GM18907 (cell line): ENCODE measurements at regions not wholly inside any gene's neighbourhood (a gene's known extent, or its start where the extent isn't known, plus 50 kb on each side); places are given as distances from the start of the nearest gene placed in this dataset.

ENCODE experiments used
- ATAC-seq: cut with Tn5 transposase; IDR thresholded peaks from one replicate; pipeline ENCODE4 v1.9.1; 2021; ENCODE audit warnings: mild to moderate bottlenecking, moderate library complexity; ENCODE audit not compliant: unreplicated experiment

- no peak for ATAC-seq
Measured at GRCh38 chr3:105923140-105923539, 54.3 kb upstream of the CBLB start.

- ATAC-seq = peak; percentile 53
Measured at GRCh38 chr3:105927741-105928140, 58.9 kb upstream of the CBLB start.

- ATAC-seq = no peak
Measured at GRCh38 chr3:105930733-105931132, 61.9 kb upstream of the CBLB start.

GRCh38 chr3:105931500-105931899, 62.7 kb upstream of the CBLB start:
- ATAC-seq = no peak

- ATAC-seq = no peak
Measured at GRCh38 chr3:105933871-105934270, 65.1 kb upstream of the CBLB start.

GRCh38 chr3:105938101-105938500, 69.3 kb upstream of the CBLB start:
- no peak for ATAC-seq

GRCh38 chr3:105938806-105939205, 70.0 kb upstream of the CBLB start:
- no peak for ATAC-seq

GRCh38 chr3:105944276-105944675, 75.5 kb upstream of the CBLB start:
- ATAC-seq = no peak

- ATAC-seq = no peak
Measured at GRCh38 chr3:105944721-105945120, 75.9 kb upstream of the CBLB start.

- ATAC-seq = no peak
Measured at GRCh38 chr3:105948101-105948500, 79.3 kb upstream of the CBLB start.

GRCh38 chr3:105950881-105951600, 82.2 kb upstream of the CBLB start:
- ATAC-seq = no peak

- no peak for ATAC-seq
Measured at GRCh38 chr3:105953831-105954230, 85.0 kb upstream of the CBLB start.

- no peak for ATAC-seq
Measured at GRCh38 chr3:105956306-105956705, 87.5 kb upstream of the CBLB start.

GRCh38 chr3:105957722-105958121, 88.9 kb upstream of the CBLB start:
- no peak for ATAC-seq

GRCh38 chr3:105958237-105959000, 89.6 kb upstream of the CBLB start:
- no peak for ATAC-seq

- no peak for ATAC-seq
Measured at GRCh38 chr3:105959851-105960250, 91.0 kb upstream of the CBLB start.

GRCh38 chr3:105960381-105960780, 91.6 kb upstream of the CBLB start:
- no peak for ATAC-seq

GRCh38 chr3:105963161-105963560, 94.3 kb upstream of the CBLB start:
- ATAC-seq = no peak

- no peak for ATAC-seq
Measured at GRCh38 chr3:105965384-105965783, 96.6 kb upstream of the CBLB start.

GRCh38 chr3:105967117-105967516, 98.3 kb upstream of the CBLB start:
- no peak for ATAC-seq

GRCh38 chr3:105970283-105970682, 101.5 kb upstream of the CBLB start:
- no peak for ATAC-seq

- no peak for ATAC-seq
Measured at GRCh38 chr3:105972069-105972468, 103.3 kb upstream of the CBLB start.
